ENCODE measurements at regions not wholly inside any gene's neighbourhood (a gene's known extent, or its start where the extent isn't known, plus 50 kb on each side); places are given as distances from the start of the nearest gene placed in this dataset.

DNA sequence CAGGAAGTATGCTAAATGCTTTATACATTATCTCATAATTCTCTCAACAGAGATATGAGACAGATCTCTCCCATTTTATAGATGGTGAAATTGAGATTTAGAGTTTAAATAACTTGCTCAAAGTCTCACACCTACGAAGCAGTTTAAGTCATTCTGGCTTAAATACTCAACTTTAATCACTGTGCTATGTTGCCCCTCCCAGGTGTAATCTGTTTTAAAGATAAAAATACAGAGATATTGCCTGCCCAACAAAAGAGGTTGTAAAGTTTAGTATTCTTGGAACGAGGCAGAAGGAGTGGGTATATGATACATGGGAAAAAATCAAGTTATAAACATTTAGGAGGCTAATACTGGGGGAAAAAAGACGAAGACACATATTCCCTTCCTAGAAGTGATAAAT lies 156.8 kb upstream of the LRIG3 start:
- H3K4me3 ChIP-seq (replicated peaks; ENCODE audit: low read depth, low read length): no peak overlapping the region
- DNase-seq (ENCODE audit: extremely low read depth, low read depth): no peak
- TF ChIP-seq, protein P1, sequence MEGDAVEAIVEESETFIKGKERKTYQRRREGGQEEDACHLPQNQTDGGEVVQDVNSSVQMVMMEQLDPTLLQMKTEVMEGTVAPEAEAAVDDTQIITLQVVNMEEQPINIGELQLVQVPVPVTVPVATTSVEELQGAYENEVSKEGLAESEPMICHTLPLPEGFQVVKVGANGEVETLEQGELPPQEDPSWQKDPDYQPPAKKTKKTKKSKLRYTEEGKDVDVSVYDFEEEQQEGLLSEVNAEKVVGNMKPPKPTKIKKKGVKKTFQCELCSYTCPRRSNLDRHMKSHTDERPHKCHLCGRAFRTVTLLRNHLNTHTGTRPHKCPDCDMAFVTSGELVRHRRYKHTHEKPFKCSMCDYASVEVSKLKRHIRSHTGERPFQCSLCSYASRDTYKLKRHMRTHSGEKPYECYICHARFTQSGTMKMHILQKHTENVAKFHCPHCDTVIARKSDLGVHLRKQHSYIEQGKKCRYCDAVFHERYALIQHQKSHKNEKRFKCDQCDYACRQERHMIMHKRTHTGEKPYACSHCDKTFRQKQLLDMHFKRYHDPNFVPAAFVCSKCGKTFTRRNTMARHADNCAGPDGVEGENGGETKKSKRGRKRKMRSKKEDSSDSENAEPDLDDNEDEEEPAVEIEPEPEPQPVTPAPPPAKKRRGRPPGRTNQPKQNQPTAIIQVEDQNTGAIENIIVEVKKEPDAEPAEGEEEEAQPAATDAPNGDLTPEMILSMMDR (IDR thresholded peaks at IDR 0.05; ENCODE audit: low read depth, low read length, missing control alignments): no peak

- no peak for DNase-seq (ENCODE audit: extremely low read depth, low read depth)
- no peak overlapping the region for H3K4me3 ChIP-seq (replicated peaks; ENCODE audit: low read depth, low read length)
- TF ChIP-seq, protein P1 (IDR thresholded peaks at IDR 0.05; ENCODE audit: low read depth, low read length, missing control alignments): no peak
Observed at GRCh38 chr12:59076622-59077021, 156.3 kb upstream of the LRIG3 start.

- TF ChIP-seq, protein P1 (IDR thresholded peaks at IDR 0.05; ENCODE audit: low read depth, low read length, missing control alignments): no peak
Observed at GRCh38 chr12:59075968-59076490, 155.7 kb upstream of the LRIG3 start.

GRCh38 chr12:59075141-59075540 lies 154.8 kb upstream of the LRIG3 start:
- H3K4me3 ChIP-seq (replicated peaks; ENCODE audit: low read depth, low read length): no peak overlapping the region
- DNase-seq (ENCODE audit: extremely low read depth, low read depth): no peak
- TF ChIP-seq, protein P1 (IDR thresholded peaks at IDR 0.05; ENCODE audit: low read depth, low read length, missing control alignments): no peak

More at GRCh38 chr12:59075968-59076490, 155.7 kb upstream of the LRIG3 start:
- DNase-seq (ENCODE audit: extremely low read depth, low read depth): no peak
- H3K4me3 ChIP-seq (replicated peaks; ENCODE audit: low read depth, low read length): no peak overlapping the region

DNA sequence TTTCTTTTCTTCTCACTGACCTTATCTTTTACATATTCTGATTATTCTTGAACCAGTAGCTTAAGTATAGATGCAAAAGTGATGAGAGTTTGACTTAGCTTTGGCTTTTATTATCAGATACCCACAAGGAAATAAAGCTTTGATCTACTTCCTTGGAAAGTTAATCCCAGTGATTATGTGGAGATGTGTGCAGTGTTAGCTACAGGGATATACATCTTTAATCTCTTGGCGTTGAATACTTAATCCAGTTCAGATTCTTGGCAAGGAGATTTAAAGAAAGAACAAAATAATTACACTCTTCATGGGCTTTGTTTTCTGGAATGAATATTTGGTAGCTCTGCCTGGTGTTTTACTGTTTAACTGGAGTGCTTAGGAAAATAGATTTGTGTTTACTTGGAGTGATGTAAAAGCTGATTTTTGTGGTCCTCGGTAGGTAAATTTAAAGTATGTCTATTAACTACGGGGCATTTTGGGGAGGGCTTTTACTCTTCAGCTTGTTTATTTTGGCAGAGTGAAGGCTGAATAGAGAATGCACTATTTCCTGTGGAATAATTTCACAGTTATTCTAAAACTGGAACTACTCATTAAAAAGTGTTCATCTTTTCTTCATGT lies 150.1 kb upstream of the LRIG3 start:
- no peak overlapping the region for H3K4me3 ChIP-seq (replicated peaks; ENCODE audit: low read depth, low read length)
- TF ChIP-seq, protein P1 (IDR thresholded peaks at IDR 0.05; ENCODE audit: low read depth, low read length, missing control alignments): no peak
- DNase-seq (ENCODE audit: extremely low read depth, low read depth): no peak

- TF ChIP-seq, protein P1 (IDR thresholded peaks at IDR 0.05; ENCODE audit: low read depth, low read length, missing control alignments): no peak
- H3K4me3 ChIP-seq (replicated peaks; ENCODE audit: low read depth, low read length): no peak overlapping the region
- no peak for DNase-seq (ENCODE audit: extremely low read depth, low read depth)
Observed at GRCh38 chr12:59069516-59069915, 149.2 kb upstream of the LRIG3 start.

GRCh38 chr12:59068436-59068835 lies 148.1 kb upstream of the LRIG3 start:
- no peak overlapping the region for H3K4me3 ChIP-seq (replicated peaks; ENCODE audit: low read depth, low read length)
- DNase-seq (ENCODE audit: extremely low read depth, low read depth): no peak
- TF ChIP-seq, protein P1 (IDR thresholded peaks at IDR 0.05; ENCODE audit: low read depth, low read length, missing control alignments): no peak
